Inferior parietal cortex (tissue), 1 donor: ENCODE measurements at regions not wholly inside any gene's neighbourhood (a gene's known extent, or its start where the extent isn't known, plus 50 kb on each side); places are given as distances from the start of the nearest gene placed in this dataset.
"Not testable (repeated sequence)": the region's sequence is repeated elsewhere in the genome, so short reads cannot be mapped to it uniquely, and the experiment has no call there.

Source experiments
- DNase-seq: peaks from one replicate; pipeline ENCODE4 v3.0.0-alpha.2; 2016; ENCODE audit errors: extremely low spot score

- DNase-seq = peak; percentile 66
Observed at GRCh38 chr22:33971561-33971961, 51.3 kb upstream of the LARGE1 start.

- no peak for DNase-seq
Observed at GRCh38 chr22:33975841-33976240, 55.6 kb upstream of the LARGE1 start.

GRCh38 chr22:33983558-33983957 lies 63.3 kb upstream of the LARGE1 start:
- no peak for DNase-seq

GRCh38 chr22:33984211-33984610 lies 63.9 kb upstream of the LARGE1 start:
- DNase-seq = no peak

GRCh38 chr22:33984656-33985285 lies 64.5 kb upstream of the LARGE1 start:
- no peak for DNase-seq

GRCh38 chr22:33985506-33985905 lies 65.2 kb upstream of the LARGE1 start:
- DNase-seq = no peak

- no peak for DNase-seq
Observed at GRCh38 chr22:33986167-33986771, 66.0 kb upstream of the LARGE1 start.

GRCh38 chr22:33986954-33987353 lies 66.7 kb upstream of the LARGE1 start:
- no peak for DNase-seq

- DNase-seq = not testable (repeated sequence)
Observed at GRCh38 chr22:33989263-33989662, 69.0 kb upstream of the LARGE1 start.

GRCh38 chr22:33991620-33992019 lies 71.3 kb upstream of the LARGE1 start:
- no peak for DNase-seq

- no peak for DNase-seq
Observed at GRCh38 chr22:33996824-33997223, 76.5 kb upstream of the LARGE1 start.

GRCh38 chr22:34000879-34001526 lies 80.7 kb upstream of the LARGE1 start:
- no peak for DNase-seq

- DNase-seq = no peak
Observed at GRCh38 chr22:34001701-34002466, 81.6 kb upstream of the LARGE1 start.

- DNase-seq = no peak
Observed at GRCh38 chr22:34004058-34004457, 83.8 kb upstream of the LARGE1 start.

- DNase-seq = no peak
Observed at GRCh38 chr22:34010259-34010658, 90.0 kb upstream of the LARGE1 start.

GRCh38 chr22:34015642-34016041 lies 95.4 kb upstream of the LARGE1 start:
- no peak for DNase-seq

GRCh38 chr22:34017205-34017604 lies 96.9 kb upstream of the LARGE1 start:
- no peak for DNase-seq

- no peak for DNase-seq
Observed at GRCh38 chr22:34019190-34019845, 99.0 kb upstream of the LARGE1 start.

GRCh38 chr22:34035209-34035608 lies 114.9 kb upstream of the LARGE1 start:
- DNase-seq = no peak

- DNase-seq = no peak
Observed at GRCh38 chr22:34036931-34037330, 116.7 kb upstream of the LARGE1 start.

GRCh38 chr22:34038801-34039555 lies 118.7 kb upstream of the LARGE1 start:
- no peak for DNase-seq
